Fibroblast of pulmonary artery (primary cell): ENCODE measurements at regions not wholly inside any gene's neighbourhood (a gene's known extent, or its start where the extent isn't known, plus 50 kb on each side); places are given as distances from the start of the nearest gene placed in this dataset.

ENCODE experiments used
- DNase-seq: peaks from one replicate; pipeline ENCODE4 v3.0.0-alpha.2; 2010; ENCODE audit warnings: low read depth
- H3K4me3 ChIP-seq: replicated peaks from 2 replicates; pipeline ENCODE4 v1.5.1; 2011; ENCODE audit warnings: low read depth, mild to moderate bottlenecking, control low read depth, low read length, moderate library complexity
- CTCF ChIP-seq: IDR thresholded peaks from 2 replicates; pipeline ENCODE4 v1.5.1; 2011; ENCODE audit warnings: mild to moderate bottlenecking, control low read depth, low read length, inconsistent platforms; ENCODE audit errors: missing control alignments

GRCh38 chr12:19960527-19960926 lies 407.8 kb upstream of the PDE3A start:
- no peak for DNase-seq
- no peak overlapping the region for H3K4me3 ChIP-seq
- TF ChIP-seq CTCF: no peak

- DNase-seq: no peak
- no peak overlapping the region for H3K4me3 ChIP-seq
- TF ChIP-seq CTCF: no peak
These were observed 406.1 kb upstream of the PDE3A start for GRCh38 chr12:19962192-19962591.

GRCh38 chr12:19963972-19964371 lies 404.4 kb upstream of the PDE3A start:
- no peak for TF ChIP-seq CTCF
- DNase-seq: no peak
- H3K4me3 ChIP-seq: no peak overlapping the region

GRCh38 chr12:19964549-19964948 lies 403.8 kb upstream of the PDE3A start:
- TF ChIP-seq CTCF: no peak
- no peak overlapping the region for H3K4me3 ChIP-seq
- DNase-seq: peak; percentile 64

- DNase-seq: no peak
- TF ChIP-seq CTCF: no peak
- no peak overlapping the region for H3K4me3 ChIP-seq
These were observed 402.9 kb upstream of the PDE3A start for GRCh38 chr12:19965196-19966038.

- peak; percentile 35 for DNase-seq
- no peak overlapping the region for H3K4me3 ChIP-seq
- no peak for TF ChIP-seq CTCF
These were observed 401.3 kb upstream of the PDE3A start for GRCh38 chr12:19967001-19967400.

- H3K4me3 ChIP-seq: no peak overlapping the region
- TF ChIP-seq CTCF: no peak
- peak; percentile 97 for DNase-seq
These were observed 400.9 kb upstream of the PDE3A start for GRCh38 chr12:19967431-19967830.
